ENCODE measurements at regions not wholly inside any gene's neighbourhood (a gene's known extent, or its start where the extent isn't known, plus 50 kb on each side); places are given as distances from the start of the nearest gene placed in this dataset.

DNA sequence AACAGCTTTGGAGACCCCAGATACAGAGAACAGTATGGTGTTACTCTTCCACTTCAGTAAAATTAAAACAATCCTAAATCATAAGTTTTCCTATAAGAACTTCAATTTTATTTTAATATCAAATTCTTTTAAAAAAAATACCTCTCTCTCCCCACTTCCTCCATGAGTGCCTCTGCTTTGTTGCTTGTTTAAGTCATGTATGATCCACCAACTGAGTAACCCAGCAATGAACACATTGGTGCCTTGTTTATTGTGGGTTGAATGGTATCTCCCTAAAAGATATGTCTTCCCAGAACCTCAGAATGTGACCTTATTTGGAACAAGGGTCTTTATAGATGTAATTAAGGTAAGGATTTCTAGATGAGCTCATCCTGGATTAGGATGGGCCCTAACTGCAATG is 143.5 kb upstream of the EGLN3 start:
- TF ChIP-seq, protein P1, sequence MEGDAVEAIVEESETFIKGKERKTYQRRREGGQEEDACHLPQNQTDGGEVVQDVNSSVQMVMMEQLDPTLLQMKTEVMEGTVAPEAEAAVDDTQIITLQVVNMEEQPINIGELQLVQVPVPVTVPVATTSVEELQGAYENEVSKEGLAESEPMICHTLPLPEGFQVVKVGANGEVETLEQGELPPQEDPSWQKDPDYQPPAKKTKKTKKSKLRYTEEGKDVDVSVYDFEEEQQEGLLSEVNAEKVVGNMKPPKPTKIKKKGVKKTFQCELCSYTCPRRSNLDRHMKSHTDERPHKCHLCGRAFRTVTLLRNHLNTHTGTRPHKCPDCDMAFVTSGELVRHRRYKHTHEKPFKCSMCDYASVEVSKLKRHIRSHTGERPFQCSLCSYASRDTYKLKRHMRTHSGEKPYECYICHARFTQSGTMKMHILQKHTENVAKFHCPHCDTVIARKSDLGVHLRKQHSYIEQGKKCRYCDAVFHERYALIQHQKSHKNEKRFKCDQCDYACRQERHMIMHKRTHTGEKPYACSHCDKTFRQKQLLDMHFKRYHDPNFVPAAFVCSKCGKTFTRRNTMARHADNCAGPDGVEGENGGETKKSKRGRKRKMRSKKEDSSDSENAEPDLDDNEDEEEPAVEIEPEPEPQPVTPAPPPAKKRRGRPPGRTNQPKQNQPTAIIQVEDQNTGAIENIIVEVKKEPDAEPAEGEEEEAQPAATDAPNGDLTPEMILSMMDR (IDR thresholded peaks at IDR 0.05 in 2 of 3, conservative IDR thresholded peaks at IDR 0.05 in 1 of 3; ENCODE audit: insufficient read depth in 2 of 3, low read depth in 1 of 3, low read length in 3 of 3), result no peak
- no peak for TF ChIP-seq ILF3 (IDR thresholded peaks at IDR 0.05; ENCODE audit: borderline replicate concordance)

Measured in K562 (cell line).